SK-N-SH treated with all-trans-retinoic acid at 6 μM for 48 hours (cell line): ENCODE measurements at regions not wholly inside any gene's neighbourhood (a gene's known extent, or its start where the extent isn't known, plus 50 kb on each side); places are given as distances from the start of the nearest gene placed in this dataset.

Source experiments
- ATAC-seq: fragments of 200-7000 bp; cut with Tn5 transposase; 3 replicates; pipeline ENCODE4 v1.9.1; 2020; ENCODE audit warnings: mild to moderate bottlenecking, moderate library complexity
- ARNTL ChIP-seq: fragments of 450-650 bp; formaldehyde crosslinking; IDR thresholded peaks from 2 replicates; pipeline ENCODE4 v1.5.0; 2020; ENCODE audit warnings: low read depth, mild to moderate bottlenecking, moderate library complexity, borderline replicate concordance
- BACH2 ChIP-seq: fragments of 250-450 bp; sonication (Bioruptor Pico); IDR thresholded peaks from 2 replicates; pipeline ENCODE4 v1.9.0; 2021; ENCODE audit warnings: mild to moderate bottlenecking, borderline replicate concordance
- CSDC2 ChIP-seq: fragments of 250-450 bp; sonication (Bioruptor Pico); IDR thresholded peaks from 2 replicates; pipeline ENCODE4 v1.5.0; 2020; ENCODE audit warnings: mild to moderate bottlenecking, moderate library complexity
- GLIS3 ChIP-seq: fragments of 250-450 bp; sonication (Bioruptor Pico); IDR thresholded peaks from 2 replicates; pipeline ENCODE4 v1.5.0; 2020; ENCODE audit warnings: mild to moderate bottlenecking, moderate library complexity
- OSR1 ChIP-seq: fragments of 250-450 bp; sonication (Bioruptor Pico); IDR thresholded peaks from 2 replicates; pipeline ENCODE4 v1.8.0; 2022; ENCODE audit warnings: moderate library complexity, mild to moderate bottlenecking, inconsistent platforms
- RARB ChIP-seq: fragments of 250-450 bp; sonication (Bioruptor Pico); IDR thresholded peaks from 2 replicates; pipeline ENCODE4 v1.8.0; 2021; ENCODE audit warnings: mild to moderate bottlenecking, moderate library complexity
- SNAI2 ChIP-seq: fragments of 250-450 bp; sonication (Bioruptor Pico); IDR thresholded peaks from 2 replicates; pipeline ENCODE4 v1.5.0; 2020; ENCODE audit warnings: mild to moderate bottlenecking, moderate library complexity
- TCF4 ChIP-seq: fragments of 250-450 bp; sonication (Bioruptor Pico); IDR thresholded peaks from 2 replicates; pipeline ENCODE4 v1.8.0; 2021; ENCODE audit warnings: mild to moderate bottlenecking, moderate library complexity, borderline replicate concordance
- ZC3H10 ChIP-seq: fragments of 250-450 bp; sonication (Bioruptor Pico); IDR thresholded peaks from 2 replicates; pipeline ENCODE4 v1.5.1; 2021; ENCODE audit warnings: mild to moderate bottlenecking, moderate library complexity
- ZFP3 ChIP-seq: fragments of 250-450 bp; sonication (Bioruptor Pico); IDR thresholded peaks from 2 replicates; pipeline ENCODE4 v1.5.0; 2020; ENCODE audit warnings: mild to moderate bottlenecking, moderate library complexity
- ZFP30 ChIP-seq: fragments of 450-650 bp; formaldehyde crosslinking; IDR thresholded peaks from 2 replicates; pipeline ENCODE4 v1.5.0; 2022; ENCODE audit warnings: mild to moderate bottlenecking, moderate library complexity
- ZNF565 ChIP-seq: fragments of 450-650 bp; formaldehyde crosslinking; conservative IDR thresholded peaks from 2 replicates; pipeline ENCODE4 v1.5.0; 2020; ENCODE audit warnings: low read depth, mild to moderate bottlenecking, moderate library complexity
- ZNF70 ChIP-seq: fragments of 450-650 bp; formaldehyde crosslinking; IDR thresholded peaks from 2 replicates; pipeline ENCODE4 v1.5.0; 2020; ENCODE audit warnings: mild to moderate bottlenecking, moderate library complexity
- ZNF8 ChIP-seq: fragments of 450-650 bp; formaldehyde crosslinking; IDR thresholded peaks from 2 replicates; pipeline ENCODE4 v1.5.0; 2020; ENCODE audit warnings: mild to moderate bottlenecking, moderate library complexity
- TF ChIP-seq, protein P1 (sequence below): fragments of 250-450 bp; sonication (Bioruptor Pico); IDR thresholded peaks from 2 replicates; pipeline ENCODE4 v1.8.0; 2021; ENCODE audit warnings: low read depth, mild to moderate bottlenecking, moderate library complexity, borderline replicate concordance
- TF ChIP-seq, protein P2 (sequence below): fragments of 250-450 bp; sonication (Bioruptor Pico); IDR thresholded peaks from 2 replicates; pipeline ENCODE4 v1.5.0; 2020; ENCODE audit warnings: mild to moderate bottlenecking, moderate library complexity
- TF ChIP-seq, protein P3 (sequence below): fragments of 250-450 bp; sonication (Bioruptor Pico); IDR thresholded peaks from 2 replicates; pipeline ENCODE4 v1.5.1; 2021; ENCODE audit warnings: mild to moderate bottlenecking, moderate library complexity
- TF ChIP-seq, protein P4 (sequence below): fragments of 250-450 bp; sonication (Bioruptor Pico); IDR thresholded peaks from 2 replicates; pipeline ENCODE4 v1.8.0; 2020; ENCODE audit warnings: mild to moderate bottlenecking, moderate library complexity, borderline replicate concordance
- TF ChIP-seq, protein P5 (sequence below): fragments of 250-450 bp; sonication (Bioruptor Pico); IDR thresholded peaks from 2 replicates; pipeline ENCODE4 v1.5.1; 2020; ENCODE audit warnings: low read depth, mild to moderate bottlenecking, moderate library complexity

DNA sequence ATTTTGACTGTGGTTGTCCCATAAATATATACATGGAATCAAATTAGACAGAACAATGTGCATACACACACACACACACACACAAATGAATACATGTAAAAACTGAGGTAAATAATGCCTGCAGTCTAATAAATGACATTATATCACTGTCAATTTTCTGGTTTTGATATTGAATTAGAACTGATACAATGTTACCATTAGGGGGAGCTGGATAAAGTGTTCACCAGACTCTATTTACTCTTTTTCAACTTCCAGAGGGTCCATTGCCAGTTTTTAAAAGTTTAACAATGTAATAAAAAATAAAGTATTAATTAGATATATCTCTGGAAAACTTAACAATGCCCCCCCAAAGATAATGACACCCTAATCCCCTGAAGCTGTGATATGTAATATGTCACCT is 1666.8 kb upstream of the TMEFF2 start:
- TF ChIP-seq, protein P1, sequence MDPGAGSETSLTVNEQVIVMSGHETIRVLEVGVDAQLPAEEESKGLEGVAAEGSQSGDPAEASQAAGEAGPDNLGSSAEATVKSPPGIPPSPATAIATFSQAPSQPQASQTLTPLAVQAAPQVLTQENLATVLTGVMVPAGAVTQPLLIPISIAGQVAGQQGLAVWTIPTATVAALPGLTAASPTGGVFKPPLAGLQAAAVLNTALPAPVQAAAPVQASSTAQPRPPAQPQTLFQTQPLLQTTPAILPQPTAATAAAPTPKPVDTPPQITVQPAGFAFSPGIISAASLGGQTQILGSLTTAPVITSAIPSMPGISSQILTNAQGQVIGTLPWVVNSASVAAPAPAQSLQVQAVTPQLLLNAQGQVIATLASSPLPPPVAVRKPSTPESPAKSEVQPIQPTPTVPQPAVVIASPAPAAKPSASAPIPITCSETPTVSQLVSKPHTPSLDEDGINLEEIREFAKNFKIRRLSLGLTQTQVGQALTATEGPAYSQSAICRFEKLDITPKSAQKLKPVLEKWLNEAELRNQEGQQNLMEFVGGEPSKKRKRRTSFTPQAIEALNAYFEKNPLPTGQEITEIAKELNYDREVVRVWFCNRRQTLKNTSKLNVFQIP (CRISPR knock-in tag), result no peak
- TF ChIP-seq, protein P2, sequence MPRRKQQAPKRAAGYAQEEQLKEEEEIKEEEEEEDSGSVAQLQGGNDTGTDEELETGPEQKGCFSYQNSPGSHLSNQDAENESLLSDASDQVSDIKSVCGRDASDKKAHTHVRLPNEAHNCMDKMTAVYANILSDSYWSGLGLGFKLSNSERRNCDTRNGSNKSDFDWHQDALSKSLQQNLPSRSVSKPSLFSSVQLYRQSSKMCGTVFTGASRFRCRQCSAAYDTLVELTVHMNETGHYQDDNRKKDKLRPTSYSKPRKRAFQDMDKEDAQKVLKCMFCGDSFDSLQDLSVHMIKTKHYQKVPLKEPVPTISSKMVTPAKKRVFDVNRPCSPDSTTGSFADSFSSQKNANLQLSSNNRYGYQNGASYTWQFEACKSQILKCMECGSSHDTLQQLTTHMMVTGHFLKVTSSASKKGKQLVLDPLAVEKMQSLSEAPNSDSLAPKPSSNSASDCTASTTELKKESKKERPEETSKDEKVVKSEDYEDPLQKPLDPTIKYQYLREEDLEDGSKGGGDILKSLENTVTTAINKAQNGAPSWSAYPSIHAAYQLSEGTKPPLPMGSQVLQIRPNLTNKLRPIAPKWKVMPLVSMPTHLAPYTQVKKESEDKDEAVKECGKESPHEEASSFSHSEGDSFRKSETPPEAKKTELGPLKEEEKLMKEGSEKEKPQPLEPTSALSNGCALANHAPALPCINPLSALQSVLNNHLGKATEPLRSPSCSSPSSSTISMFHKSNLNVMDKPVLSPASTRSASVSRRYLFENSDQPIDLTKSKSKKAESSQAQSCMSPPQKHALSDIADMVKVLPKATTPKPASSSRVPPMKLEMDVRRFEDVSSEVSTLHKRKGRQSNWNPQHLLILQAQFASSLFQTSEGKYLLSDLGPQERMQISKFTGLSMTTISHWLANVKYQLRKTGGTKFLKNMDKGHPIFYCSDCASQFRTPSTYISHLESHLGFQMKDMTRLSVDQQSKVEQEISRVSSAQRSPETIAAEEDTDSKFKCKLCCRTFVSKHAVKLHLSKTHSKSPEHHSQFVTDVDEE (CRISPR knock-in tag), result no peak
- TF ChIP-seq BACH2, result no peak
- no peak for TF ChIP-seq OSR1 (CRISPR knock-in tag)
- no peak for TF ChIP-seq TCF4 (CRISPR knock-in tag)
- TF ChIP-seq SNAI2 (CRISPR knock-in tag), result no peak
- no peak for TF ChIP-seq RARB (CRISPR knock-in tag)
- TF ChIP-seq ZFP3 (CRISPR knock-in tag), result no peak
- TF ChIP-seq, protein P3, sequence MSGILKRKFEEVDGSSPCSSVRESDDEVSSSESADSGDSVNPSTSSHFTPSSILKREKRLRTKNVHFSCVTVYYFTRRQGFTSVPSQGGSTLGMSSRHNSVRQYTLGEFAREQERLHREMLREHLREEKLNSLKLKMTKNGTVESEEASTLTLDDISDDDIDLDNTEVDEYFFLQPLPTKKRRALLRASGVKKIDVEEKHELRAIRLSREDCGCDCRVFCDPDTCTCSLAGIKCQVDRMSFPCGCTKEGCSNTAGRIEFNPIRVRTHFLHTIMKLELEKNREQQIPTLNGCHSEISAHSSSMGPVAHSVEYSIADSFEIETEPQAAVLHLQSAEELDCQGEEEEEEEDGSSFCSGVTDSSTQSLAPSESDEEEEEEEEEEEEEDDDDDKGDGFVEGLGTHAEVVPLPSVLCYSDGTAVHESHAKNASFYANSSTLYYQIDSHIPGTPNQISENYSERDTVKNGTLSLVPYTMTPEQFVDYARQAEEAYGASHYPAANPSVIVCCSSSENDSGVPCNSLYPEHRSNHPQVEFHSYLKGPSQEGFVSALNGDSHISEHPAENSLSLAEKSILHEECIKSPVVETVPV (CRISPR knock-in tag), result no peak
- TF ChIP-seq, protein P4, sequence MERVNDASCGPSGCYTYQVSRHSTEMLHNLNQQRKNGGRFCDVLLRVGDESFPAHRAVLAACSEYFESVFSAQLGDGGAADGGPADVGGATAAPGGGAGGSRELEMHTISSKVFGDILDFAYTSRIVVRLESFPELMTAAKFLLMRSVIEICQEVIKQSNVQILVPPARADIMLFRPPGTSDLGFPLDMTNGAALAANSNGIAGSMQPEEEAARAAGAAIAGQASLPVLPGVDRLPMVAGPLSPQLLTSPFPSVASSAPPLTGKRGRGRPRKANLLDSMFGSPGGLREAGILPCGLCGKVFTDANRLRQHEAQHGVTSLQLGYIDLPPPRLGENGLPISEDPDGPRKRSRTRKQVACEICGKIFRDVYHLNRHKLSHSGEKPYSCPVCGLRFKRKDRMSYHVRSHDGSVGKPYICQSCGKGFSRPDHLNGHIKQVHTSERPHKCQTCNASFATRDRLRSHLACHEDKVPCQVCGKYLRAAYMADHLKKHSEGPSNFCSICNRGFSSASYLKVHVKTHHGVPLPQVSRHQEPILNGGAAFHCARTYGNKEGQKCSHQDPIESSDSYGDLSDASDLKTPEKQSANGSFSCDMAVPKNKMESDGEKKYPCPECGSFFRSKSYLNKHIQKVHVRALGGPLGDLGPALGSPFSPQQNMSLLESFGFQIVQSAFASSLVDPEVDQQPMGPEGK (CRISPR knock-in tag), result no peak
- TF ChIP-seq CSDC2 (CRISPR knock-in tag), result no peak
- TF ChIP-seq ARNTL (CRISPR knock-in tag), result no peak
- no peak for TF ChIP-seq ZC3H10 (CRISPR knock-in tag)
- TF ChIP-seq ZNF70, result no peak
- no peak for TF ChIP-seq GLIS3 (CRISPR knock-in tag)
- no peak for TF ChIP-seq ZNF8 (CRISPR knock-in tag)
- no peak for TF ChIP-seq ZNF565 (CRISPR knock-in tag)
- TF ChIP-seq, protein P5, sequence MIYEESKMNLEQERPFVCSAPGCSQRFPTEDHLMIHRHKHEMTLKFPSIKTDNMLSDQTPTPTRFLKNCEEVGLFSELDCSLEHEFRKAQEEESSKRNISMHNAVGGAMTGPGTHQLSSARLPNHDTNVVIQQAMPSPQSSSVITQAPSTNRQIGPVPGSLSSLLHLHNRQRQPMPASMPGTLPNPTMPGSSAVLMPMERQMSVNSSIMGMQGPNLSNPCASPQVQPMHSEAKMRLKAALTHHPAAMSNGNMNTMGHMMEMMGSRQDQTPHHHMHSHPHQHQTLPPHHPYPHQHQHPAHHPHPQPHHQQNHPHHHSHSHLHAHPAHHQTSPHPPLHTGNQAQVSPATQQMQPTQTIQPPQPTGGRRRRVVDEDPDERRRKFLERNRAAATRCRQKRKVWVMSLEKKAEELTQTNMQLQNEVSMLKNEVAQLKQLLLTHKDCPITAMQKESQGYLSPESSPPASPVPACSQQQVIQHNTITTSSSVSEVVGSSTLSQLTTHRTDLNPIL (CRISPR knock-in tag), result no peak
- ATAC-seq, result no peak

DNA sequence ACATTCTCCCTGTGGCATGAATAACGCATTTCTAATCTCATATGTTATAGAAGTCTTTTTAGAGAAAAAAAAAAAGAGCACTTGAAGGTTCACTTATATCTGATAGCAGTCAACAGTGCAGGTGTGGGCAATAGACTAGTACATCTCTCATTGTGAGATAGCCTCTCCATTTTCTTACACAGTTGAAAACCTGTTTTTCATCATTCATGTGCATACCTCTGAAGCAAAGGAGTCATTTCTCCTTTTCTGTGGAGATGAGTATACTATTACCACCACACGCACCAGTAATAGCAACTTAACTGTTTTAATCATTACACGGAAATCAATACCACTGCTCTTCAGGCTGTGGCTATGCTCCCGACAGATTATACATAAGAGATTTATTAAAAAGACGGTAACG is 1653.3 kb upstream of the TMEFF2 start:
- 0 out of 3 replicates have a peak, but pooled peaks have one; percentile 24 for ATAC-seq
- TF ChIP-seq, protein P4 (CRISPR knock-in tag), result no peak
- TF ChIP-seq TCF4 (CRISPR knock-in tag), result no peak
- TF ChIP-seq ZC3H10 (CRISPR knock-in tag), result no peak
- no peak for TF ChIP-seq ARNTL (CRISPR knock-in tag)
- TF ChIP-seq SNAI2 (CRISPR knock-in tag), result no peak
- no peak for TF ChIP-seq BACH2
- no peak for TF ChIP-seq CSDC2 (CRISPR knock-in tag)
- TF ChIP-seq ZFP30 (CRISPR knock-in tag), result no peak
- TF ChIP-seq ZNF70, result no peak
- TF ChIP-seq ZNF565 (CRISPR knock-in tag), result no peak
- TF ChIP-seq, protein P5 (CRISPR knock-in tag), result no peak
- TF ChIP-seq OSR1 (CRISPR knock-in tag), result no peak
